GM21576 (cell line): ENCODE measurements at regions not wholly inside any gene's neighbourhood (a gene's known extent, or its start where the extent isn't known, plus 50 kb on each side); places are given as distances from the start of the nearest gene placed in this dataset.
"Not testable (repeated sequence)": the region's sequence is repeated elsewhere in the genome, so short reads cannot be mapped to it uniquely, and the experiment has no call there.

Source experiments
- ATAC-seq: cut with Tn5 transposase; IDR thresholded peaks from one replicate; pipeline ENCODE4 v1.9.1; 2021; ENCODE audit warnings: mild to moderate bottlenecking, moderate library complexity; ENCODE audit not compliant: unreplicated experiment

DNA sequence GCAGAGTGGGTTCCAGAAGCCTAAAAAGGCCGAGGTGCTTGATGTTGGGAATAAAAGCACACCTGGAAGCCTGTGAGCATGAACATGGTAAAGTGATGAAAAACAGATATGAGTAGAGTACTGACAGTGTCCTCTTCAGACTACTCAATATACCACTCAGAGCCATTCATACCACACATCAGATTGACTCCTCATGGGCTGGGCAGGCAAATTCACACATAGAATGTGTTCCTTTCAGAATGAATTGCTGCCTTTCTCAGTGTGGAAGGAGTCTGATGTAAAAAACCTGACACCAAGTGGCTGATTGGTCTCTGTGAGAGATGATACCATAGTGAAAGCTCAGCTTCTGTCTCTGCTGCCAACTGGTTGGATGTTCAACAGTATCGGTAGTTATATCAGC, 442.7 kb downstream of the RAPGEF2 start:
- no peak for ATAC-seq

DNA sequence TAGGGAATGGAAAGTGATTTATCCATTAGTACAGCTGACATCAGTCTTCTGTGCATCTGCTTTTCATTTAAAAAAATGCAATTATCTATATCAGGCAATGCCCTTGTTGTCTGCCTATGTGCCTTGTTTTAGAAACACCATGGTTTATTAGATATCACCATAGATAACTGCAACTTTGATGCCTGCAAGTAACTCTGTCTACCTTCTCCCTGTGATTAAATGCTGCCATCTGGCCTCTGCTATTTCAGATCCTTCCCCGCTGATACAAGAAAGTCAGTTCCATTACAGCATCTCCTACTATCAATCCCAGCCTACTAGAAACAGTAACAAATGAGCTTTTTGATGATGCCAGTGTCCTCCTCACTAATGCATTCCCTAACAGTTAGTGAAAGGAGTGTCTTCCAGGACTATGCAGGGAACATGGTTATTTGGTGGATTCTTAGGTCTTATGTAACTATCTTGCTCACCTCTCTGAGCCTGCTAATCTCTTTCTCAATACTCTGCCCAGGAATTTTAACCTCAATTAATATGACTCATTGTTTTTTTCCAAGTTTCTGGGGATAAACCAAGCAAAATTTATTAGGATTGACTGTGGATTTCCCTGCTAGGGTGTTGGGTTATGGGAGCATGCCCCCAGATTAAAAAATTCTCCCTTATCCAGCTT, 444.9 kb downstream of the RAPGEF2 start:
- no peak for ATAC-seq

DNA sequence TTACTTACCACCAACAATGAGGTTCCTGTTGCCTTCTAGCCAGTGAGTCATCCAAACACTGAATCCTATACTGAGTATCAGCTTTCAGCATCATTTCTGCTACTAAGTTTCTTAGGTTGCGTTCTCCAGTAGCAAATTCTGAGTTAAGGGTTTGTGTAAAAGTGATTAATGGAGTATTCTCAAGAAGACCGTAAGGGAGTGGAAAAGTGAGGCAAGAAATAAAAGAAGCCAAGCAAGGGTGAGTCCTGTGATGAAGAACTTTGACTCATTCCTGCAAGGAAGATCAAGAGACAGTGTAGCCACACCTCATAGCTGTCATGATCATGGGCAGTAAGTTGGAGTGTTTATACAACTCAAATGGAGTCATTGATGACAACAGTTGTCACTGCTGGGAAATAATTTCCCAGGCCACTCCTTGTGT, 446.2 kb downstream of the RAPGEF2 start:
- no peak for ATAC-seq

DNA sequence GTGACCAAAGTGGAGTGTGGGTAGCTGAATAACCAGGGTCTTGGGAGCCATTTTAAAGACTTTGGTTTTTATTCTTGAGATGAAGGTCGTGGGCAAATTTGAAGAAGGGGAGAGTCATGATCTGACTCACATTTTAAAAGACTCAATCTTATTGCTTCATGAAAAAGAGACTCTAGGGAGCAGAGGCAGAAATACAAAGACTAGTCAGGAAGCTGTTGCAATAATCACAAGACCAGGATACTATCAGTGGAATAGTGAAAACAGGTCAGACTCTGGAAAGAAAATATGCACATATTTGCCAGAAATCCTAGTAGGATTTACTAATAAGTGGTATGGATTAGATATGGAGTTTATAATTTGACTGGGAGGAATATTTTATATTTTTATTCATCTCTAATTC, 448.4 kb downstream of the RAPGEF2 start:
- no peak for ATAC-seq

DNA sequence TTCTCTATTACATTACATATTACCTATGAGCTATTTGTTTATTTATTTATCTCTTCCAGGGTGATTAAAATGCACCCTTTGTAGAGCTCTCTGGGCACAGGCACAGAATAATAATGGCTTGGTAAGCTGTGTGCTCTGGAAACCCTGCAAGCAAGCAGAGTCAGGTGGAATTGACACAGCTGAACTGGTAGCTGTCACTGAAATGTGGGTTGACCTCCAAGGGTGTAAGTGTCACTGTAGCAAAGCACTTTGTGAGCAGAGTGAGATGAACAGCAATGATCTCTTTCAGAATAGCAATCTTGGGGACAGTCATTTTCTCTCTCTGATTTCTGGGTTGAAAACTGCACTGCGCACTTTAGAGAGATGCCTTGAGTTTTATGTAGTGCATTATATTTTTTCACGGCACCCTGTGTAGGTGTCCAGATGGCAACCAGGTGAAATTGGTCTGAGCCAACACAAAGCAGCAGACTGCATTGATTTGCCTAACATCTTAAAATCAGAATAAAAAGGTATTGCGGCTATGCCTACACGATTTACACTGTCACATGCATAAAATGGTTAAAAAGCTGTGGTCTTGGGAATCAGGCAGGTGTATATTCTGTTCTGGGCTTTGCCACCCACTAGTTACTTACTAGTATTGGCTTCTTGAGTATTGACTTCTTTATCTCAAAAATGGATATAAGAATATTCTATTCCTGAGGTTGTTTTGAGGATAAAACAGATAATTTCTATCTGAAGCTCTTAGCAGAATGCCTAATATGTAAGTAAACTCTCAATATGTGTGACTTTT, 450.3 kb downstream of the RAPGEF2 start:
- no peak for ATAC-seq

DNA sequence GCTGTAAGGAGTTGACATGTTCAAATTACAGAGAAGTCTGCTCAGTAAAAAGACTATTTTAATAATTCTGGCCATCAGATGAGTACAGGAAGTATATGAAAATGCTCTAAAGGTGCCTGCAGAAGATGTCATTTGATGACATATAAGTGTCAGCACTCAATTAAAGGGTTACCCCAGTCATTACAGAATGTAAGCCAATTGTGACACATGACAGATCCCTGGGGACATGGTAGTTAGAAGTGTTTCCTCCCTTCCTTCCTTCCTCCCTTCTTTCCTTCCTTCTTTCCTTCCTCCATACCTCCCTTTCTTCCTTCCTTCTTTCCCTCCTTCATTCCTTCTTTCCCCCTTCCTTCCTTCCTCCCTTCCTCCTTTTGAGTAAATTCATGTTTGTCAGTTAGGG, 453.0 kb downstream of the RAPGEF2 start:
- no peak for ATAC-seq

DNA sequence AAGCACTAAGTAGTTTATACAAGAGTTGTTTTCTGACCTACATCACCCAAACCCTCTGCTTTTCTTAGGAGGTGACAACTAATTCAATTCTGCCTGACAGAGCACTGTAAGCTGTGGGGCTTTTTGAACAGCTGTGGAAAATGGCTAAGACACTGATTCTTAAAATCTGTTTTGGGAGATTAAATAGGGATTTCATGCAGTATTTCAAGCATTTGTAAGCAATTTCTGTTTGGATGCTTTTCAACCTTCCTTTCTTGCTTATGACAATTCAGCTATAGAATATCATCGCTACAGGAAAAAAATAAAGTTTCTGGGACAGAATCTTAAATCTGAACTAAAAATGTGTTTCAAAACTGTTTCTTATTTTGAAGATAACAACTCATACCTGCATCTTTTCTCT, 459.5 kb downstream of the RAPGEF2 start:
- no peak for ATAC-seq

DNA sequence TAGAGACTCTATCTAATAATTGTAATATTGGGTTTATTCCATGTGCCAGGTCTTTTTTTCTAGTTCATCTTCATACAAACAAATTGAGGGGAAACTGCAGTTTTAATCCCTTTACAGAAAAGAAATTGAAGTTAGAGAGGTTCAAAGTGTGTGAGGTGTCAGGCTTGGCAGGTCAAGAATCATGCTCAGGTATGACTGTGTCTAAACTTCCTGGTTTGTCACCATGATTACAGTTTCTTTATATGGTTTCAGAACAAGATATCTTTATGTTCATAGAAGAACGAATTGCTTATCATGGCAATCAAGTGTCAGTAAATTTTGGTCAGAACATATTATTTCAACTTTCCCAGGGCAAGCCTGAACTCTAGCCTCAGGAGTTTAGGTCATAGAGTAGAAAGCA, 460.4 kb downstream of the RAPGEF2 start:
- no peak for ATAC-seq

DNA sequence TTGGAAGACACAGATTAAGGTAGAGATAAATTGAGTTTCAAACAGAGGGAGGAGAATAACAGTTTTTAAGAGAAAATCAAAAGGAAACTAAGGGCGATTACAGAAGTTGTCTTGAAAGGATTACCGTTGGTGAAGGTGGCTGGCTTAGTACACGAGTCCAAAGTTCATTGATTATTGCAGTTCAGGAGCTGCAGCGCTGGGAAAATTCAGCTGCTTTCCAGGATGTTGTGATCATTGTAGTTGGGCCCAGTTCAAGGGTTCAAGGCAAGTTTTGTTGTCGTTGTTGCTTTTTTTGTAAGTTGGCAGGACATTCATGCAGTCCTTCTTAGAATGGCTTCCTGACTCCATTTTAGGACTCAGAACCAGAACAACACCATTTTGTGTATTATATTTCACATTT, 461.7 kb downstream of the RAPGEF2 start:
- ATAC-seq, result no peak

DNA sequence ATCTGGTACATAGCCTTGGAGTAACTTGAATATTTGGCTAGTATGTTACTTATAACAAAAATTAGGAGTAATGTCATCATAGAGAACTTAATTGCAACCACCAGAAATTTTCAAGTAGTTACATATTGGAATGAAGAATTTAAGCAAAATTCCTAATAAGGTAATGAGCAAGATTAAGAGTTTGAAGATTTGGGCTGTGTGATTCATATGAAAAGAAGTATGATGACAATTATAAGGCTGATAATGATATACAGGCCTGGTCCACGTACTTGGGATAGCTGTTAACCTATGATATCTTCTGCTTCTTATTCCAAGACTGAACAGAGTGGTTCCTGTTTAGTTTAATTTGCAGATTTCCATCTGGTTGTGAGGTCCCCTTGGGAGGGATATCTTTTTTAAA, 463.9 kb downstream of the RAPGEF2 start:
- no peak for ATAC-seq

DNA sequence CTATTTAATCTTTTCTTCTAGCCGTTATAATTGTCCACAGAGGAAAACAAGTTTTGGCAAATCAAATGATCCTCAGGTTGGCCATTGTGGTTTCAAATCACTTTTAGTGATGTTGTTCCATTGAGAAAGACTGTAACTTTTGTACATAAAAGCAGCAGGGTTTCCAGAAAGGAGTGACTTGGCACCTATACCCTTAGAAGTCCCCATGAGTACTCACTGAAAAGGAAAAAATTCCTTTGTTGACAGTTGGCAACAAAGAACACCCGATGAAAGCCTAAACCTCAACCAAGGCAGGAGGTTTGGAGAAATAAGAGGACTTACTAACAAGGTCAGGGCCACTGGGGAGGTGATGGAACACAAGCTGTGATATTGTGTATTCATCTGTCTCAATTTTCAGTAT, 474.4 kb downstream of the RAPGEF2 start:
- ATAC-seq, result no peak

DNA sequence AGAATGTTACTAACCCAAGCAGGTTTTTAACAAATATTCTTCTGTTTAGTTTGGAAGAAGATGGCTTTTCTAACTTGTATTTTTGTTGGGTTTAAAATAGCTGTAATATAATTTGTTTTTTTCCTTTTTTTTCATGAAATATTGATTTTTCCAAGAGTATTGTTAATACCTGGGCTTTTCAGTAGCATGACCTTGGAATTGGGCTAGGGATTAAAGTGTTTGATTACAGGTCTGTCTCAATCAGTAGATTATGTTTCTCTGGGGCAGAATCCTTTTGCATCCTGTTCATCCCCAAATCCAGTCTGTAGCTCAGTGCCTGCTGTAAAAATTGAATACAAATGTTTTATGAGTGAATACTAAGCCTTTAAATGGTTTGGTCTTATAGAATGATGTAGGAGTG, 479.8 kb downstream of the RAPGEF2 start:
- no peak for ATAC-seq

DNA sequence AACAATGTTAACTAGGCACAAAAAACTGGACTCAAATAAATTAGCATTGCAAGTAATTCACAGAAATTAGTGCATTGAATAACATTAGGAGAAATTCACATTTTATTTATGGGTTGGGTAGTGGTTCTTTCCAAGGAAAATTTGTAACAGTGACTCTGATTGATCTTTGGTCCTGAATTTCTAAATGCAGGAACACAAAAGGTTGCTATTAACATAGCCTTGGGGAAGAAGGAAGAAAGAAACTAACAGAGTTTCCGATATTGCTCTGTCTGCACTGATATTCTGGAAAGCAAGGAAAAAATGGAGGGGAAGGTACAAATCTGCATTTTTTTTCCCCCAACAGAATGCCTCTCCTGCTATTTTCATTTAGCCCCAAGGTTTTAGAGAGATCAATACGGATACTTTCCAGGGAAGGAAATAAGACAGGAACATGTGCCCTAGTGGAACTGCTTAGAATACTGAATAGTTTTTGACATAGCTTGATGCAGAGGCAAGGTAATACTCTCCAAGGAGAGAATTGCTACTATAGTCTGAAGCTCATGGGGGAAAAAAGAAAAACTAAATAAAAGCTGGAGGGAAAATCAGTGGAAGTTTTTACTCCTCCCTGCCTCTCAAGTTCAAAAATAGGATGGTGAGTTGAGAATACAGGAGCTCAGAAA, 490.1 kb downstream of the RAPGEF2 start:
- no peak for ATAC-seq

DNA sequence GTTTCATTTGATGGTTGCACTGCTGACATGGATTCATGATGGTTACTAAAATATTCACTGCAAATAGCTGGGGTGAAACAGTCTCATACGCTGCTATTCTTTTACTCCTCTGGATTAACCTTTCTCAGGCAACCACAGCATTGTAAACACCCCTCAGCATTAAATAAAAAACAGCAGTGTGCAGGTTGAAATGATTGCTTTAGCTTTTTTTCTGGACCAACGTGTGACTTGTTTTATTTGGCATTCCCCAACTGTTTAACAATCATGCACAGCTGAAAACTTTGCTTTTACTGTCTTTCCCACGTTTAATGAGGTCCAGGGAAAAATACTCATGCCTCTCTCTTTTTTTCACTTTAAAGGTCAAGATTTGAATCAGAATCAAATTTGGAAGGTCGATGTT, 490.8 kb downstream of the RAPGEF2 start:
- ATAC-seq, result no peak

DNA sequence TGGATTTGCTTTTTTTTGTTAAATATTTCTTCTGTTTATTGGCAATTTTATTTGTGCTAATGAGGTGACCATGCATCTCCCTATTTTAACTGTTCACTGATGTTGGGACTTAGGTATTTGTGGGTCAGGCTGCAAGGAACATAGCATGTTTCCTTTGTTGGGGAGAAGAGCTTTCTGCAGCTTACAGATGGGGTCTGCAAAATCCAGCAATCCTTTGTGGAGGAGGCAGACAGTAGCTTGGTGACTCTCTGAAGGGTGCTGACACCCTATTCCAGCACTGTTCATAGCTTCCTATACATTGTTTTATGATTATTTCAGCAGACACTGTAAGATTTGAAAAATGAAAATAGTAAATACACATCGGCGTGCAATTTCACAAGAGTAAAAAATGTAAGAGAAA, 491.7 kb downstream of the RAPGEF2 start:
- ATAC-seq, result no peak

DNA sequence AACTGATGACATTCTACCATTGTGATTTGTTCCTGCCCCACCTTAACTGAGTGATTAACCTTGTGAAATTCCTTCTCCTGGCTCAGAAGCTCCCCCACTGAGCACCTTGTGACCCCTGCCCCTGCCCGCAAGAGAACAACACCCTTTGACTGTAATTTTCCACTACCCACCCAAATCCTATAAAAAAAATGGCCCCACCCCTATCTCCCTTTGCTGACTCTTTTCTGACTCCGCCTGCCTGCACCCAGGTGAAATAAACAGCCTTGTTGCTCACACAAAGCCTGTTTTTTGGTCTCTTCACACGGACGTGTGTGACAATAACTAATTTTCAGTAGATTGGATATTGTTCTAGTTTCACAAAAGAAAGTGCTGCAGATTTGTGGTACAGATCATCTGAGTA, 492.2 kb downstream of the RAPGEF2 start:
- not testable (repeated sequence) for ATAC-seq

DNA sequence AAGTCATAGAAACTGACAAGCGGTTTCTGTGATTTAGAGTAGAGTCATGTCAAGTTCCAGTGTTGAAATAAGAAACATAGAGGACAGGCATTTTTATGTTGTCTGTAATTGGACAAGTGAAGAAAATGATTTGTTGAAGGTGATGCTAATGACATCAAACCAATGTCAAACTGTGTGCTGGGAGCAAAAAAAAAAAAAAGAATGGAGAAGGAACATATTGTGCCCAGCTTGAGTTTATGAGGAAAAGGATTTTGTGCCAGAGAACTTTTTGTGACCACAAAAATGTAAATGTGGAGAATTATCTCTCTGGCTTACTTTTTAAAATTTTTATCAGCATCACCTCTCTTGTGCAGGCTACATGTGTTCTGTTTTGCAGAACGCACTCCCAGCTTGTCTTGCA, 495.7 kb downstream of the RAPGEF2 start:
- ATAC-seq, result no peak

DNA sequence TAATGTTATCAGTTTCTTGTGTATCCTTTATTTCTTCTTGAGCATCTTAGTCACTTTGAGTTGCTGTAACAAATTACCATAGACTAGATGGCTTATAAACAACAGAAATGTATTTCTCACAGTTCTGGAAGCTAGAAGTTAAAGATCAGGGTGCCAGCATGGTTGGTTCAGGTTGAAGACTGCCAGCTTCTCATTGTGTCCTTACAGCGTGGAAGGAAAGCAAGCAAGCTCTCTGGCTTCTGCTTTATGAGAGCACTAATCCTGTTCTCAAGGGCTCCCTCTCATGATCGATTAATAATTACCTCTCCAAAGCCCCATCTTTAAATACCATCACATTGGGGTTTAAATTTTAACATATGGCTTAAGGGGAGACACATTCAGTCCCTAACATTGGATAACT, 497.2 kb downstream of the RAPGEF2 start:
- no peak for ATAC-seq

DNA sequence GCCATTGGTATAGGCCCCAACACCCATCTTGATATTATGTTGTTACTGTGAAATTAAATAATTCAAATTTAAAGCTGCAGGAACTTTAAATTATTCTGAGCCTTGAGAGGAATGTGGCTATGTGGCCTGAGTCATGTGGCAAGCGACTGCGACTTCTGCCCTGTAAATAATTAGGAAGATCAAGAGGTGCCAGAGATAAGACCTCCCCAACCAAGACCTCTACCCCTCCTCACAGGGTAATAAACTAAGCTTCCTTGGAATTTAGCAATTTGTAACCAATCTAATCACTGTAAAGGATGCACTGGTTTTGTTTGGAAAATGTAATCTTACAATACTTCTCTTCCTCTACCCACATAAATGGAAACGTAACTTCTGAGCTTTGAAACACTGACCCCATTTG, 501.9 kb downstream of the RAPGEF2 start:
- ATAC-seq, result no peak

DNA sequence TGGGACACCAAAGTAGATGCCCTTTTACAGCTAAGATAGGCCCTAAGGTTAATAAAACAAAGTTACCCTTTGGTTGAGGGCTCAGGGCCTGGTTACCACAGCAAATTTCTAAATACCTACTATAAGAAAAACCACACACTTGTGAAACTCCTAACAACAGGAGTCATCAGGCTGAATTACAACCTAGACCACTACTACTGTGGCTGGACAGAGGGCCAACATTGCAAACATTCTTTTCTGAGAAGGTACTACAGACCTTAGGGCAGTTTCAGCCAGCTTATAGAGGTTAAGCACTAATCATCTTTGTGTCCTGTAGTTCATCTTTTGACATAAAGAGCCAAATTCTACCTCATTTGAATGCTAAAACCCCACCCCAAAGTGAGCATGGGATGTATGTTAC, 504.0 kb downstream of the RAPGEF2 start:
- no peak for ATAC-seq

DNA sequence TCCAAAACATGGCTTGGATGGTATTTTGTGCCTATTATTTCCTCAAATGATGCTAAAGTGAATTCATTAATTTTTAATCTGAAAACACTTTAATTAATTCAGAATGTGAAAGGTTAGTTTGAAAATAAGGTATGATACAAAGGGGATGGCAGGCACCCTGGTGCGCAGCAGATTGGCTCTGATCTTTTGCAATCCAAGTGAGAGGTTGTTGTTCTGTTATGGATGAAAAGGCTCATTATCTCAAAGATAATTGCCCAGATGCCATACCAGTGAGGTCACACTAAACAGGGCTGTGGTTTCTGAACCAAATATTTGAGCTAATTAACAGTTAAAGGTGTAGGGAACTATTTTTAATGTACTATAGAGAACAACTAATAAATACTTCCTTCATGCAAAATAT, 504.9 kb downstream of the RAPGEF2 start:
- ATAC-seq, result no peak

DNA sequence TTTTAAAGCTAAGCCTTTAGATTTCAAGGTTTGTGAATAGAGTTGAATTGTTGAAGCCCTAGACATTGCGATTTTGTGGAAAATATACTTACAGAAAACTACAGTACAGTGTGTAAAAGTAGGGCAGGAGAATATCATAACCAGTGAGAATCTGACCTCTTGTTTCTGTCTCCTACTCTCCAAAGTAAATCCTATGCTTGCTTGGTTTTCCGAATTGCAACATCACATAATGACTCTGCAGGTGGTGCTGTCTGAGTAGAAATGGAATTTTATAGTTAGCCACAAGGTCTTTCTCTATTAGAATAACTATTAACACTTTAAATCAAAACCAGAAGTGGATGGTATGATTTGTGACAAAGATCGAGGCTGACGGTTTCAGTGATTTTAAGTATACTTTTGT, 505.6 kb downstream of the RAPGEF2 start:
- ATAC-seq, result no peak
